Upper lobe of left lung (tissue), 6 donors: ENCODE measurements at regions not wholly inside any gene's neighbourhood (a gene's known extent, or its start where the extent isn't known, plus 50 kb on each side); places are given as distances from the start of the nearest gene placed in this dataset.
A peak's percentile ranks its signal among the peaks of the same experiment; 100 is the strongest.

Experiments
- ATAC-seq, 2 donors: fragments of 200-7000 bp; cut with Tn5 transposase; one replicate each; pipeline ENCODE4 v1.9.1; 2022; ENCODE audit warnings: mild to moderate bottlenecking in 2 of 2, moderate library complexity in 2 of 2; ENCODE audit not compliant: low FRiP score in 2 of 2
- DNase-seq, 2 donors: peaks; one replicate each; pipeline ENCODE4 v3.0.0-alpha.2; 2019 to 2020
- H3K27ac ChIP-seq, 4 donors: fragments of 200-600 bp; sonication (generic); one replicate each; pipeline ENCODE4 v1.5.1; 2016 to 2019
- H3K27me3 ChIP-seq, 4 donors: fragments of 200-600 bp; sonication (generic); one replicate each; pipeline ENCODE4 v1.5.1; 2017 to 2019
- H3K36me3 ChIP-seq, 4 donors: fragments of 200-600 bp; sonication (generic); one replicate each; pipeline ENCODE4 v1.5.1; 2016 to 2019
- H3K4me1 ChIP-seq, 4 donors: fragments of 200-600 bp; sonication (generic); one replicate each; pipeline ENCODE4 v1.5.1; 2018 to 2019
- H3K4me3 ChIP-seq, 4 donors: fragments of 200-600 bp; sonication (generic); one replicate each; pipeline ENCODE4 v1.5.1; 2017 to 2019; ENCODE audit warnings: mild to moderate bottlenecking in 2 of 4, moderate library complexity in 1 of 4
- H3K9me3 ChIP-seq, 4 donors: fragments of 200-600 bp; sonication (generic); one replicate each; pipeline ENCODE4 v1.5.1; 2018 to 2019
- EP300 ChIP-seq, 4 donors: sonication (generic); formaldehyde crosslinking; IDR thresholded peaks; one replicate each; pipeline ENCODE4 v1.5.1; 2017; ENCODE audit warnings: antibody characterized with exemption in 4 of 4, control low read depth in 2 of 4
- POLR2A ChIP-seq, 4 donors: fragments of 450-650 bp; IDR thresholded peaks; one replicate each; pipeline ENCODE4 v1.5.1; 2016 to 2017; ENCODE audit warnings: antibody characterized with exemption in 4 of 4, mild to moderate bottlenecking in 2 of 4
- POLR2AphosphoS5 ChIP-seq, 2 donors: sonication (generic); formaldehyde crosslinking; IDR thresholded peaks; one replicate each; pipeline ENCODE4 v1.5.1; 2017; ENCODE audit warnings: antibody characterized with exemption in 2 of 2
- WGBS, 2 donors: methylation state at CpG; one replicate each; pipeline ENCODE4 v1.1.5; 2017 to 2018; 5-methylcytosine and 5-hydroxymethylcytosine counted together
- TF ChIP-seq, protein P1 (sequence below), 6 experiments: fragments of 450-650 bp in 4 of 6; fragments of 200-600 bp in 2 of 6; sonication (generic) in 2 of 6; IDR thresholded peaks; one replicate each; pipeline ENCODE4 v1.5.1; 2016 to 2019; ENCODE audit warnings: antibody characterized with exemption in 6 of 6
- donor health status: DM: no; HTN: no; CAD: no; lungs with moderate emphysema.
- donor health status: DM: no; HTN: yes; CAD: no; lungs with severe emphysema.

DNA sequence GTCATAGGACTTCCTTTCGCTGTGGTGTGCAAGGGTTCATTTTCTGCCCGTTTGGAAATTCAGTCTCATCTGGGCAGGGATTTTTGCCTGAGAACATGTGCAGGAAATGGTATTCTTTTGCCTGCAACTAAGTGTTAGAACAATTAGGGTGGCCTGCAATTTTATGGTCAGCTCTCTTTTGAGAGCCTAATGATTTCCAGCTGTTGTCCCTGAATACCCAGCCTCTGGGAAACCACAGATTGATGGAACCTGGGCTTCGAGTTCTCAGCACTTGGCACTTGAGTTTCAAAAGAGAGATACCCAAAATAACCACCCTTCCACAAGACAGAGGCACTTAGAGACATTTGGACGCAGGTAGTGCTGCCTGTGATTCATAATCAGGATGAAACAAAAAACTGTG lies 217.2 kb upstream of the FOXA2 start:
- H3K4me3 ChIP-seq = no peak overlapping the region
- H3K27ac ChIP-seq = no peak overlapping the region
- H3K9me3 ChIP-seq = no peaks in the 10 kb centered on the region
- TF ChIP-seq POLR2AphosphoS5 (IDR thresholded peaks at IDR 0.05) (no peak), EP300 (IDR thresholded peaks at IDR 0.05) (no peak), POLR2A (IDR thresholded peaks at IDR 0.05) (no peak)
- TF ChIP-seq, protein P1, sequence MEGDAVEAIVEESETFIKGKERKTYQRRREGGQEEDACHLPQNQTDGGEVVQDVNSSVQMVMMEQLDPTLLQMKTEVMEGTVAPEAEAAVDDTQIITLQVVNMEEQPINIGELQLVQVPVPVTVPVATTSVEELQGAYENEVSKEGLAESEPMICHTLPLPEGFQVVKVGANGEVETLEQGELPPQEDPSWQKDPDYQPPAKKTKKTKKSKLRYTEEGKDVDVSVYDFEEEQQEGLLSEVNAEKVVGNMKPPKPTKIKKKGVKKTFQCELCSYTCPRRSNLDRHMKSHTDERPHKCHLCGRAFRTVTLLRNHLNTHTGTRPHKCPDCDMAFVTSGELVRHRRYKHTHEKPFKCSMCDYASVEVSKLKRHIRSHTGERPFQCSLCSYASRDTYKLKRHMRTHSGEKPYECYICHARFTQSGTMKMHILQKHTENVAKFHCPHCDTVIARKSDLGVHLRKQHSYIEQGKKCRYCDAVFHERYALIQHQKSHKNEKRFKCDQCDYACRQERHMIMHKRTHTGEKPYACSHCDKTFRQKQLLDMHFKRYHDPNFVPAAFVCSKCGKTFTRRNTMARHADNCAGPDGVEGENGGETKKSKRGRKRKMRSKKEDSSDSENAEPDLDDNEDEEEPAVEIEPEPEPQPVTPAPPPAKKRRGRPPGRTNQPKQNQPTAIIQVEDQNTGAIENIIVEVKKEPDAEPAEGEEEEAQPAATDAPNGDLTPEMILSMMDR (IDR thresholded peaks at IDR 0.05) = no peak
- ATAC-seq = no peak
- WGBS, 2 donors = 54% methylated on average over 4 of the region's 4 CpGs
- no peak for DNase-seq
- H3K27me3 ChIP-seq = no peaks in the 10 kb centered on the region
- H3K4me1 ChIP-seq = peaks cover 3 to 9% (median 6%) of the 10 kb centered on the region in 4 donors
- no peaks in the 10 kb centered on the region for H3K36me3 ChIP-seq

DNA sequence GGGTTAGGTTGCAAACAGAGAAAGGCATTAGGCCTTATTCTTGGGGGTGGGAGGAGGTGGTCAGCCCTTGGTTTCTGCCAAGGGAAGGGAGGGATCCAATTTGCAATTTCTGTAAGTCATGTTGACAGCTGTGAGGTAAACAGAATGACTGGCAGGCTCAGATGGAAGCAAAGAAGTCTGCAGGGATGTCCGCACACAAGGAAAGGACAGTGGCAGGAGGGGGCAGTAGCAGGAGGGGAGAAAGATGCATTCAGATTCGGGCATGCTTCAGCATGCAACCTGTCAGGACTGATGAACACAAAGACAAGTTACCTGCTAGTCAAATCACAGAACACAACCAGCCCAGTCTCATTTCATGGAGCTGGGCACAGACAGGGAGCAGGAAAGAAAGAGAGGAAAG lies 217.9 kb upstream of the FOXA2 start:
- Histone ChIP-seq H3K4me1 (peaks cover 0 to 5% (median 2%) of the 10 kb centered on the region in 4 donors), H3K4me3 (no peak overlapping the region), H3K27ac (no peak overlapping the region), H3K27me3 (no peaks in the 10 kb centered on the region), H3K36me3 (no peaks in the 10 kb centered on the region), H3K9me3 (no peaks in the 10 kb centered on the region)
- TF ChIP-seq POLR2AphosphoS5 (IDR thresholded peaks at IDR 0.05) = no peak
- DNase-seq = no peak
- WGBS, 2 donors = 73% methylated on average over 2 of the region's 2 CpGs
- no peak for ATAC-seq

DNA sequence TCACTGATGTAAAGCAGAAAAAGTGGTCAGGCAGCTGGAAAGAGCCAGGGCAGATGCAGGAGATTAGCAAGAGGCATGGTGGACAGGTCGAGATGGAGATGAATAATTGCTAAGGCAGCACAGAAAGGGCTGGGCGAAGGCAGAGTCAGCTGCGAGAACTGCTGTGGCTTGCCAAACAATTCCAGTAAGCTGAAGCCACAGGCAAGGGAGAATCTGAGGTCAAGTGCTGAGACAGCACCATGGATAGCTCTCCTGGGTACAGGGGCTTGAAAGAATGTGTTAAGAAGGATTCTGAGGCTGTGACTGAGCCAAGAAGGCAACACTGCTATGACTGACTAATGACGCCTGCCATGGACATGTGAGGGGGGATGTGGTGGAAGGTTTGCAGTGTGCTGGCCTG lies 220.8 kb upstream of the FOXA2 start:
- Histone ChIP-seq H3K27me3 (no peaks in the 10 kb centered on the region), H3K4me3 (no peak overlapping the region), H3K9me3 (no peaks in the 10 kb centered on the region), H3K4me1 (peaks cover 0 to 10% (median 6%) of the 10 kb centered on the region in 4 donors), H3K27ac (no peak overlapping the region), H3K36me3 (no peaks in the 10 kb centered on the region)
- peak in 1 of 2 donors; percentile 17 for TF ChIP-seq POLR2AphosphoS5 (IDR thresholded peaks at IDR 0.05)
- TF ChIP-seq, protein P1 (IDR thresholded peaks at IDR 0.05) = no peak
- DNase-seq = peak in 1 of 2 donors; percentile 31
- 44 to 73% methylated on average over 4 of the region's 4 CpGs for WGBS, 2 donors
- ATAC-seq = peak in 1 of 2 donors; percentile 88

DNA sequence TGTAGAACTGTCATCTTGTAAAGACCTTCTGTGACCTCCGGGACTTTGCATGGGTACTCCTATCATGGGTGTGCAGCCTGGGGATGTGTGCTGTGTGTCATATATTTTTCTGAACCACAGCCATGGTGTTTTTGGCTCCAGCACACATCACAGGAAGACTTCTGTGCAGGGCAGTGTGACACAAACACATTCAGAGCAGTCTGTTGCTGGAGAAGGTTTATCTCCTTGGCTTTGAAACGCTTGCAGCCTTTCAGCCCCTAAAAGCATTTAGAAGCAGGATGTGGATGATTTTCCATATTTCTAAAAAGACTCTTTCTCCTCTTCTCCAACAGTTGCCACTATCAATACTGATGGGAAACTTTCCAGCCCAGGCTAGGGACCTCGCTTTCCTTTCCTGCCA lies 221.6 kb upstream of the FOXA2 start:
- no peak overlapping the region for H3K27ac ChIP-seq
- TF ChIP-seq, protein P1 (IDR thresholded peaks at IDR 0.05) = no peak
- TF ChIP-seq POLR2AphosphoS5 (IDR thresholded peaks at IDR 0.05) = no peak
- no peak for TF ChIP-seq EP300 (IDR thresholded peaks at IDR 0.05)
- TF ChIP-seq POLR2A (IDR thresholded peaks at IDR 0.05) = no peak
- 84 to 88% methylated on average over 2 to 3 of the region's 3 CpGs for WGBS, 2 donors
- H3K4me3 ChIP-seq = no peak overlapping the region
- no peaks in the 10 kb centered on the region for H3K27me3 ChIP-seq
- DNase-seq (no peak), ATAC-seq (no peak)
- H3K36me3 ChIP-seq = no peaks in the 10 kb centered on the region
- H3K9me3 ChIP-seq = no peaks in the 10 kb centered on the region
- H3K4me1 ChIP-seq = peaks cover 5 to 15% (median 13%) of the 10 kb centered on the region in 4 donors

DNA sequence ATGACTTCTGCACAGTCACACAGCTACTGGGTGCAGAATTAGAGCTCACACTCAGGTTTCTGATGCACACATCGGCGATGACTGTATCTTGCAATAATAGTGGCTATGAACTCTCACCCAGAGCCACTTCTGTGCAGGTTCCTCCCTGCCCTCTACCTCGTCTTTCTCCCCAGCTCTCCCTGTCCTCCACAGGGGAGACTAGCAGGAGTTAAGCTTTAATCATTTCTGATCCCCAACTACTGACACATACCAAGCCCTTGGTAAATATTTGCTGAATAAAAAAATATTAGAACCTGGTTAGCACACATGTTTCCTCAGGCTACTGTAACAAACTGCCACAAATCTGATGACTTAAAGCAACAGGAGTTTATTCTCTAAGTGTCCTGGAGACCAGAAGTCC lies 222.7 kb upstream of the FOXA2 start:
- Histone ChIP-seq H3K36me3 (no peaks in the 10 kb centered on the region), H3K27ac (no peak overlapping the region), H3K9me3 (no peaks in the 10 kb centered on the region), H3K4me1 (peaks cover 8 to 22% (median 17%) of the 10 kb centered on the region in 4 donors), H3K27me3 (no peaks in the 10 kb centered on the region), H3K4me3 (no peak overlapping the region)
- no peak for ATAC-seq
- TF ChIP-seq POLR2AphosphoS5 (IDR thresholded peaks at IDR 0.05) = no peak
- no peak for TF ChIP-seq EP300 (IDR thresholded peaks at IDR 0.05)
- TF ChIP-seq POLR2A (IDR thresholded peaks at IDR 0.05) = no peak
- TF ChIP-seq, protein P1 (IDR thresholded peaks at IDR 0.05) = no peak
- WGBS, 2 donors = 53 to 72% methylated on average over 3 of the region's 3 CpGs
- DNase-seq = no peak
